B cell (primary cell): ENCODE measurements at regions not wholly inside any gene's neighbourhood (a gene's known extent, or its start where the extent isn't known, plus 50 kb on each side); places are given as distances from the start of the nearest gene placed in this dataset.

Experiments used
- CTCF ChIP-seq: fragments of 200-600 bp; IDR thresholded peaks from one replicate; pipeline ENCODE4 v1.8.0; 2022; ENCODE audit warnings: antibody characterized with exemption, mild to moderate bottlenecking
- EZH2 ChIP-seq: IDR thresholded peaks from 2 replicates; pipeline ENCODE4 v1.6.1; 2012; ENCODE audit warnings: borderline replicate concordance, low read depth, mild to moderate bottlenecking, moderate library complexity, low read length; ENCODE audit not compliant: insufficient read depth, poor library complexity, severe bottlenecking

GRCh38 chr1:38677311-38677710 lies 182.3 kb downstream of the RRAGC start:
- TF ChIP-seq CTCF (no peak), EZH2 (no peak)
